ENCODE measurements at regions not wholly inside any gene's neighbourhood (a gene's known extent, or its start where the extent isn't known, plus 50 kb on each side); places are given as distances from the start of the nearest gene placed in this dataset.
"Not testable (repeated sequence)": the region's sequence is repeated elsewhere in the genome, so short reads cannot be mapped to it uniquely, and the experiment has no call there.

- H3K4me3 ChIP-seq (ENCODE audit: low read depth, low read length) = no peak overlapping the region
- TF ChIP-seq CTCF (IDR thresholded peaks at IDR 0.05; ENCODE audit: borderline replicate concordance, insufficient read depth, low read depth, low read length) = no peak
These were observed 102.9 kb upstream of the SPATA12 start for GRCh38 chr3:56957522-56957921.

GRCh38 chr3:56956906-56957305 is 103.6 kb upstream of the SPATA12 start:
- H3K4me3 ChIP-seq (ENCODE audit: low read depth, low read length) = no peak overlapping the region
- TF ChIP-seq CTCF (IDR thresholded peaks at IDR 0.05; ENCODE audit: borderline replicate concordance, insufficient read depth, low read depth, low read length) = no peak

- H3K4me3 ChIP-seq (ENCODE audit: low read depth, low read length) = no peak overlapping the region
- TF ChIP-seq CTCF (IDR thresholded peaks at IDR 0.05; ENCODE audit: borderline replicate concordance, insufficient read depth, low read depth, low read length) = no peak
These were observed 104.9 kb upstream of the SPATA12 start for GRCh38 chr3:56955492-56956111.

GRCh38 chr3:56954125-56954524 is 106.3 kb upstream of the SPATA12 start:
- no peak for TF ChIP-seq CTCF (IDR thresholded peaks at IDR 0.05; ENCODE audit: borderline replicate concordance, insufficient read depth, low read depth, low read length)
- no peak overlapping the region for H3K4me3 ChIP-seq (ENCODE audit: low read depth, low read length)

- no peak overlapping the region for H3K4me3 ChIP-seq (ENCODE audit: low read depth, low read length)
- TF ChIP-seq CTCF (IDR thresholded peaks at IDR 0.05; ENCODE audit: borderline replicate concordance, insufficient read depth, low read depth, low read length) = no peak
These were observed 107.6 kb upstream of the SPATA12 start for GRCh38 chr3:56952846-56953245.

GRCh38 chr3:56952061-56952460 is 108.4 kb upstream of the SPATA12 start:
- H3K4me3 ChIP-seq (ENCODE audit: low read depth, low read length) = no peak overlapping the region
- TF ChIP-seq CTCF (IDR thresholded peaks at IDR 0.05; ENCODE audit: borderline replicate concordance, insufficient read depth, low read depth, low read length) = no peak

- no peak for TF ChIP-seq CTCF (IDR thresholded peaks at IDR 0.05; ENCODE audit: borderline replicate concordance, insufficient read depth, low read depth, low read length)
- H3K4me3 ChIP-seq (ENCODE audit: low read depth, low read length) = no peak overlapping the region
These were observed 109.1 kb upstream of the SPATA12 start for GRCh38 chr3:56951366-56951765.

GRCh38 chr3:56945378-56945777 is 115.1 kb upstream of the SPATA12 start:
- not testable (repeated sequence) for H3K4me3 ChIP-seq (ENCODE audit: low read depth, low read length)
